HG02678 (cell line): ENCODE measurements at regions not wholly inside any gene's neighbourhood (a gene's known extent, or its start where the extent isn't known, plus 50 kb on each side); places are given as distances from the start of the nearest gene placed in this dataset.
"Not testable (repeated sequence)": the region's sequence is repeated elsewhere in the genome, so short reads cannot be mapped to it uniquely, and the experiment has no call there.

Experiments
- ATAC-seq: cut with Tn5 transposase; IDR thresholded peaks from one replicate; pipeline ENCODE4 v1.9.1; 2021; ENCODE audit warnings: mild to moderate bottlenecking, moderate library complexity; ENCODE audit not compliant: unreplicated experiment

DNA sequence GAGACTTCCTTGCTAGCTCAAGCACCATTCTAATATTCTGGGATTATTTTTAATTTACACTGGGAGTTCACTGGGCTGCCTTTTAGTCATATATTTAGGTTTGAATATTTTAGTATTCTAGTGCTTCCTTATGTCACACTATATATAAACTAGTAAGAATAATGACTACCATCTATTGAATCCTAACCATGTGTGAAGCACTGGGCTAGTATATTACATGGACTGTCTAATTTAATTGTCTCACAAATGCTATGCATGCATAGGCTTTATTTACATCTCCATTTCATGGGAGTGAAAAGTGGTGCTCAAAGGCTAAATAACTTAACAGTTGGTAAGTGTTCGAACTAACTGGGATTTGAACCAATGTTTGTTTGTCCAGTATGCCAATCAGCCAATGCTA is 272.4 kb downstream of the RND3 start:
- ATAC-seq = no peak

DNA sequence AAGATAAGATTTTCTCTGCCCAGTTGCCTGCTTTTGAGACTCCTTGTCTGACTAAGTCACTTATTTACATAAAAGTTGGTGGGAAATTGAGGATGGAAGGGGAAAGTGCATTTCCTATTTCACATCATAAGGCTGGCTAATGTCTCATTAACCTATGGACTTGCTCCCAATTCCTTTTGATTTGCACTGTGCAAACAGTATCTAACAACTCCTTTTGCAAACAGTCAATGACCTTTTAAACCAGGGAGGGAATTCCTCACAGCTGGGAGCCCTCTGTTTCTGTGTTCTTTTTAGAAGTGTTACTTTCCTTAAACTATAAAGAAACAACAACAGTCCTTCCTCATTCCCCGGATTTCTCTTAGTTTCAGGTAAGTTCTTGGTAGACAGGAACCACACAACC is 272.8 kb downstream of the RND3 start:
- no peak for ATAC-seq

DNA sequence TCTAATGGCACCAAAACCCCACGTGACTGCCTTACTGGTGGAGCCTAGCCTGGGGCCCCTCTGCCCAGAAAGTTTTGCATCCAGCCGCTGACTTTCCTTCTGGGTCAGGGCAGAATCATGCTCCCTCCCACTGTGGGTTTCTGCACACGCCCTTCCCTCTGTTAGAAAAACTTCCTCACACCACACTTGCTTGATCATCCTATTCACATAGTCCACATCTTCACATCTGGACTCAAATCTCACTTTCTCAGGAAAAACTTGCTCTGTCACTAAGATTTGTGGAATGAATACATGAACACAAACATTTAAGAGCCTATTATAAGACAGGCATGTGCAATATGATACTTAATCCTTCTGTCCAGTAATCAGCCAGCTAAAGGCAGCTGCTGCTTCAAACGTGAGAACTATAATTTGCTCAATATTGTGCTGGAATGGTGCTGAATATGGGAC is 274.7 kb downstream of the RND3 start:
- ATAC-seq = no peak

DNA sequence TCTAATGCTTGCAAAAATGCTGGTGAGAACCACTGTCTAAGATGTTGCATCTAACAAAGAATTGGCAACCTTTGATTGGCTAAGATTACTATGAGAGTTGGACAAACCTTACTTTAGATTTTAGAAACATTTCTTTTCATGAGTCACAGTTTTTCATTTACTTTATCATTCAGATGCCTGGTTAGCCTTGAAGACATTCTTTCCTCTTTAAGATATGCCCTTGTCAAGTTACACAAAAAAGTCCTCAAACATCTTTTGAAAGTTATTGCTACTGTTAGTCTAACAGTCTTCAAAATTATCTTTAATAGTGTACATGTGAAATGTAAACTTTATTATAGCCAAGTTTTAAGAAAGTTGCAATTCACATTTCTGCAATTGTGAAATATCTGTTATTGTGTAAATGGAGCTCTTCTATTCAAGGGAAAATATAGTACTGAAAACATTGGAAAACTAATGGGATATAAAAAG is 276.3 kb downstream of the RND3 start:
- no peak for ATAC-seq

DNA sequence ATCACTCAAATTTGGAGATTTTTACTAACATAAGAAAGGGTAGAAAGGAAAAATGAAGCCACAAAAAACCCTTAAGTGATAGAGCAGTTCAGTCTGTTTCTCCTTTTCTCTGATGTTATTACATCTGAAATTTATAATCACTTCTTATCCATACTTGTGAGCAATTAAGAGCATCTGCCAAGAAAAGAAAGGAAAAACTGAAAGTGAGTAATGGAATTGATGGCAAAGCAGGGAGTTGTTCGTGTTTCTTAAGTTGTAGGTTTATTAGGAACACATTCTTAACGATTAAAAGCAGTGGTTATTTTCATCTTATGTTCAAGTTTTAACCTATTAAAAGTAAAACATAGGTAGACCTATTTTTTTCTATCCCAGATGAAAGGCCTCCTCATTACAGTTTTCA is 277.7 kb downstream of the RND3 start:
- ATAC-seq = no peak

DNA sequence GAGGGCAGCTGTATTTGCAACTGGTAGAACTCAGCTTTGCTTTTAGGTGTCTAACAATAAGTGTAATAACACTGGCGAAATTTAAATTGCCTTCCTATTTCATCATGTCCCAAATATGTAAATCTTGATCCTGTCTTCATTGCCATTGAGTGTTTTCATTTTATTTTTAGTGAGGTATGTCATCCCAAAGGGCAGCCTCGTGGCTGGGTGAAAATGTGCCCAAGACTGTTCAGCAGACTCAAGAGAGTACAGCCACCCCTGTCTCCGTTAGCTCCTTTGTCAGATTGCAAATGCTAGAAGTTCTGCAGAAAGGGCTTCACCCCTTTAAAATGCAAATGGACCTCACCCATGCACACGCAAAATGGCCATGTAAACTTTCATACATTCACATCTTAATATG is 278.8 kb downstream of the RND3 start:
- ATAC-seq = no peak

DNA sequence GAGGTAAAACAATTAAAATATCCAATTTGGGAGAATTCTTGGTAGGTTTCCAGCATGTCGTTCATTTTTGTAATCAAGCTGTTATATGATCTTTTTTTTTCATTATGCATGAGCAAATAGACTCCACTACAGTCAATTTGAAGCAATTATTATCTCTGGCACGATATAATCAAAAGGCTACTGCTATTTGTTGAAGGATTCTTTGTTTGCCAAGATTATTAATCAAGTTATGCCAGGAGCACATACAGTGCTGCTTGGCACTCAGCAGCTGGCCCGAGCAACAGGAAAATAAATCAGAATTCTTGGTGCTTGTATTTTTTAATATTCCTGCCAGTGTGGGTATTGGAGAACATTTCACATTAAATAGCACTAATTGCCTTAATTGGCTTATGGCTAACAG is 279.5 kb downstream of the RND3 start:
- ATAC-seq = no peak

DNA sequence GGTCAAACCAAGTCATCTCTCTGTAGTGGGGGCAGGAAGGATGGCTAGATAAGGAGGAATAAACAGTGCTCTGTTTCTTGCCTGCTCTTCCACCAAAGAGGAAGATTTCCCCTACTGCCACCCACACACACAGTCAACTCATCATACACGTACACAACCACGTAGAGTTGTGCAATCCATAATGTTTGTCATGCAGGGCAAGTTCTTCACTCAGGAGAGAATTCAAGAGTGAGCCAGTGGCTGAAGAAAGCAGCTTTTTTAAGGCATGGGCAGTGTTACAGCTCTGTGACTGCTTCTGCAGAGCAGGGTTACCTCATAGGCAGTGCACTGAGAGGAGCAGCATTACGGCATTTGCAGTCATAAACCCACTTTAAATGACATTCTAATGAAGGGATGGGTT is 283.0 kb downstream of the RND3 start:
- no peak for ATAC-seq

DNA sequence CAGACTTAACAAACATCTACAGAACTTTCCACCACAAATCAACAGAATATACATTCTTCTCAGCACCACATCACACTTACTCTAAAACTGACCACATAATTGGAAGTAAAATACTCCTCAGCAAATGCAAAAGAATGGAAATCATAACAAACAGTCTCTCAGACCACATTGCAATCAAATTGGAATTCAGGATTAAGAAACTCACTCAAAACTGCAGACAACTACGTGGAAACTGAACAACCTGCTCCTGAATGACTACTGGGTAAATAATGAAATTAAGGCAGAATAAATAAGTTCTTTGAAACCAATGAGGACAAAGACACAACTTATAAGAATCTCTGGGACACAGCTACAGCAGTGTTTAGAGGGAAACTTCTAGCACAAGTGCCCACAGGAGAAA is 292.7 kb downstream of the RND3 start:
- not testable (repeated sequence) for ATAC-seq

DNA sequence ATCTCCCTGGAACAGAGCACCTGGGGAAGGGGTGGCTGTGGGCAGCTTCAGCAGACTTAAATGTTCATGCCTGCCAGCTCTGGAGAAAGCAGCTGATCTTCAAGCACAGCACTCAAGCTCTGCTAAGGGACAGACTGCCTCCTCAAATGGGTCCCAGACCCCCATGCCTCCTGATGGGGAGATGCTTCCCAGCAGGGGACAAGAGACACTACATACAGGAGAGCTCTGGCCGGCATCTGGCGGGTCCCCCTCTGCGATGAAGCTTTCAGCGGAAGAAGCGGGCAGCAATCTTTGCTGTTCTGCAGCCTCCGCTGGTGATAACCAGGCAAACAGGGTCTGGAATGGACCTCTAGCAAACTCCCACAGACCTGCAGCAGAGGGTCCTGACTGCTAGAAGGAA is 294.8 kb downstream of the RND3 start:
- no peak for ATAC-seq

DNA sequence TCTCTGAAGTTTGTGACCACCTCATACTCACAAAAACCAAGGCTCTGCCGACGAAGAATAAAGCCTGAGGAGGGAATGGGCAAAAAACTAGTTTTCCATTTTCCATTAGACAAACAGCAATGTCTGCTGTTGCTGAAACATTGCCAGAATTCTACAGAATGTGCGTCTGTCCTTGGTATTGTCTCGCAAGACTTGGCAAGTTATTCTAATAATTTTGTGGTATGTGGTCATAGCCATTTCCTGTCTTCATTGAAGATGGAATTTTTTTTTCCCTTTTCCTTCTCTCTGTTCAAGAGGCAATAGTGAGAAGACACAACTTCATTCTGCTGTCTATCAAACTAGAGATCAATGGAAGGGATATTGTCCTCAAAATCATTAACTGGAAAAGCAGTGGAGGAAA is 296.1 kb downstream of the RND3 start:
- no peak for ATAC-seq

DNA sequence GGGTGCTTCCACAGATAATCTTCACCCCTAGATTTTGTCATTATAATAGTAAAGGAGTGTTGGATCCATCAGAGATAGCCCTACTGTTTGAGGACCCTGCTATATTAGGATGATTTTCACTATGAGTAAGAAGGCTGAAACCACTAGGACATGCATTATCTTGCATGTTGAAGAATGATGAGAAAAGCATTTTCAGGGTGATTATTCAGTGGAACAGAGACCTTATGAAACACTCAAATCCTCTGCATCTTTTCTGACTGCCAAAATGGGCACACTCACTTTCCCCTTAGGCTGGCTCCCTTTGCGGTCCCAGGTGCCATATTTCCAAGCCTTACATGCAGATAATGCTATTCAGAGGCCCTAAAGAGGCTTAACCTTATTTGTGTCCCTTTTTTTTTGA is 296.9 kb downstream of the RND3 start:
- no peak for ATAC-seq

DNA sequence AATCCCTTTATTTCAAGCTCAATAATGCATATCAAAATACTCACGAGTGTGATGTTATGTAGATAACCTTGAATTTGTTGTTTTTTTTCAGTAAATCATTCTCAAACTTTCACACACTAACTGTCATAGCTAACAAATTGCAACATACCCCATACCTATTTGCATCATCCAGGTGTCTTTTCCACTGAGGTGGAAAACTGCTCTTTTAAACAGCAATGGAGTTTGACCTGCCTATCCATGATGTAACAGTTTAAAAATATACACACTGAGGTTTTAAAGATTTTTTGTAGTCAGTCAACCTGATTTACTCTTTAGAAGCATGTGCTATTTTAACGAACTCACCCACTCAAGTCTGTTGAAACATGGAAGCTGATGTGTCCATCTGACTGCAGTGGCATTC is 298.7 kb downstream of the RND3 start:
- no peak for ATAC-seq

DNA sequence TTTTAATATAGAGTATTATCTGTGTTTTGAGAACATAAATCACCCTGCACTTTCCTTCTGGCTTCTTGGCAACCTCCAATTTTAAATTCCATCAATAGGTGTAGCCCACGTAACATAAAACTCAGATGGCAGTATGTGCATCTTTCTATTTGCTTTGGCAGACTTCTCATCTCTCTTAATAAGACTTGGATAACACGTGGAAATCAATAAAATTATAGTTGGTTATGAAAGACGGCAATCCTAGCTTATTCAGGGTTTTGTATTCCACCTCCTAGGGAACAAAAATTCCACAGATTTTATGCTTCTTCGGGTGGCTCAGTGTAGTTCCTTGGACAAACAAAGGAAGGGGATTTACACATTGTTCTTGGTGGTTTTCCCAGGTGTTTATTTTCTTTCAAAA is 299.3 kb downstream of the RND3 start:
- no peak for ATAC-seq

DNA sequence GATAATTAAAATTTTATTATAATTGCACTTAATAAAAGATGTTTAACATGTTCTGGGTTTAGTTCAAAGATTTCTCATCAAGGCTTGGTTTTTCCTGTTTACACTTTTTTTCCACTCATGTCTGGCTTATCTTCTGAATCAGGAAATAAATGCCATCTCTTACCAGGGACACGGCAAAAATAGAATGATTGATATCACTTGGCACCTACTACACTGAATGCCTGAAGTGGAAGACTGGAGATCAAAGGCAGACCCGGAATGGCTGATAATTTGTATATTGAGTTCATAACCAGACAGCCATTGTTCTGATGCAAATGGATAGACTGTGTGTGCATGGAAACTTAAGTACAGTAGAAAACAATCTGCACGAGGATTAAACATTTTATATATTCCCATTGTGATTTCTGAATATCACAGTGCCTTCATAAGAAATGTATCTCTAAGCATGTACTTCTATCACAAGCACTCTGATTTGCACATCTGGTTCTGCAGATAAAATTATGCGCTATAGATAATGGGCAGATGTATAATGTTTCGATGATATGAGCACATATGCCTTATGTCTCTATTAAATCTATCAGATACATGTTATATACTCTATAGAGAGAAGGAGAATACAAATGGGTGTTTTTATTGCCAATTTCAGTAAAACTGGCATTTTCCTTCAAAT is 304.8 kb downstream of the RND3 start:
- ATAC-seq = no peak

DNA sequence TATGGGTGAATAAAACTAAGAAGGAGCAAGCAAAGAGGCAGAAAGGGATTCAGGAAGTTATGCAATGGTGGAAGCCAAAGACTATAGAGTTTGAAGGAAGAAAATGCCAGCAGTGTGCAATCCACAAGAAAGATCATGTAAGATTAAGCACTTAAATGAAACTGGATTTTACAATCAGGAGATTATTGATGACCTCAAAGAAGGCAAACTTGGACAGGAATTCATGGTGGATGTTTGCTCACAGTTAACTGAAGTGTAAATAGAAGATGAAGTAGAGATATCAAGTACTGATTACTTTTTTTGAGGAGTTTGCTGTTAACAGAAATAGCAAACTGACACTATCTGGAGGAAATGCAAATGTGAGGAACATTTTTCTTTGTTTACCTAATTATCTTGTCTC is 308.9 kb downstream of the RND3 start:
- ATAC-seq = no peak

DNA sequence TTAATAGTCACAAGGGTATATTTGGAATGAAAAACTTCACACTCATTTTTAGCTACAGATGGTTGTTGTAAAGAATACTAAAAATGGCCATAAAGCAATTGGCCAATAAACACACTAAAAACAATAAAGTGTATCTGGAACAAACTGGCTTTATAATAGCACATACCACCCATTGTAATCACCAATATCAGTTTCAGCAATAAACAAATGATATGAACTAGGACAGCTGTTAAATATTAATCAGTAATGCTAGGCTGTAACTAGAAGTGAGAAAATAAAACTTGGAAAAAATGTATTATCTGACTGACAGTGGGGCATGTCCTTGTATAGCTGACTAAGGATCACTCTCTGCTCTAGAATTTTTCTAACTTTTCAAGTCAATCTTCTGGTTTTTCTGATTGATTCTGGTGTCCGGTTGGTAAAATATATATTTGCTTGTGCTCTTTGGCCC is 312.5 kb downstream of the RND3 start:
- ATAC-seq = no peak

DNA sequence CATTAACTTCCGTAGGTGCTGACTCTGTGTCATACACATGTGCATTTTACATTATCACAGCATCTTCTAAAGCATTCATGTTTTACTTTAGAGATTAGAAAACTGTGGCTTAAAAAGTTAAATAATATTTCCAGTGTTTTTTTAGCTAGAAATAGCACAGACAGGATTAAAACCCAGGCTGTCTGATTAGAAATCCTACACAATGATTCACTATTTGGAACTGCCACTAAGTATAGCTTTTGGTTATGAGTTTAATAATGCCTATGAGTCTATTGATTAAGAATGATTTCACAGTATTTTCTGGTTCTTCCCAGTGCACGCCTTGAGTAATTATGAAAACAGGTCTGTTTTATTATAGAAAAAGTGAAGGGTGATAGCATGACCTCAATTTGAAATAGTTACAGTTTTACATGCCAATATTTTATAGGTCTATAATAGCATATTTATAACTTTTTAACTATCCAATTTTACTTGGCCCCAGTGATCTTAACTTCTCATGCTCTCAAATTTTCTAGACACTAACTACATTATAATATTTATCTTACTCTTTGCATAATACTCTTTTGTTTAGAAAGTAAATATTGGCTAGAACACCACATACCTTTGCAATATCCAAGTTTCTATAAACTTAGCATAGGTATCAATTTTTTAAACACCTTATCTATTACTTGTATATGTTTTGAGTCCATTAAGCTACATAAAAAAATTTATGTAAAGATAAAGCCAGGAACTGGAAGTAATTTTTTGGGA is 313.2 kb downstream of the RND3 start:
- no peak for ATAC-seq

DNA sequence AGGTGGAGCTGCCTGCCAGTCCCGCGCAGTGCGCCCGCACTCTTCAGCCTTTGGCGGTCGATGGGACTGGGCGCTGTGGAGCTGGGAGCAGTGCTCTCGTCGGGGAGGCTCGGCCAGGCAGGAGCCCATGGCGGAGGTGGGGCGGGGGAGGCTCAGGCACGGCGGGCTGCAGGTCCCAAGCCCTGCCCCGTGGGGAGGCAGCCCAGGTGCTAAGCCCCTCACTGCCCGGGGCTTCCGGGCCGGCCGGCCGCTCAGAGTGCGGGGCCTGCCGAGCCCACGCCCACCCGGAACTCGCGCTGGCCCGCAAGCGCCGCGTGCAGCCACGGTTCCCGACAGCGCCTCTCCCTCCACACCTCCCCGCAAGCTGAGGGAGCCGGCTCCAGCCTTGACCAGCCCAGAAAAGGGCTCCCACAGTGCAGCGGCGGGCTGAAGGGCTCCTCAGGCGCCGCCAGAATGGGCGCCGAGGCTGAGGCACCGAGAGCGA is 316.4 kb downstream of the RND3 start:
- ATAC-seq = no peak

DNA sequence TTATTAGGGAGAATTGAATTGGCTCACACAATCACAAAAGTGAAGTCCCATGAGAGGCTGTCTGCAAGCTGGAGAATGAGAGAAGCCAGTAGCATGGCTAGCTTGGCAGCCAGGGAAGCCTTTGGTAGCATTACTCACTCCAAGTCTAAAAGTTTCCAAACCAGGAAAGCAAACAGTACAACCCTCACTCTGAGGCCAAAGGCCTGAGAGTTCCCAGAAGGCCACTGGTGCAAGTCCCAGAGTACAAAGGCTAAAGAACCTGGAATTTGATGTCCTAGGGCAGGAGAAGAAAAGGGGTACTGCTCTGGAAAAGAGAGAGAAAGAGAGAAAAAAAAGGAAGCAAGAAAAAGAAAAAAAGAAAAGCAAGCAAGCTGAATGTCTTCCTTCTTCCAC is 318.2 kb downstream of the RND3 start:
- ATAC-seq = no peak

DNA sequence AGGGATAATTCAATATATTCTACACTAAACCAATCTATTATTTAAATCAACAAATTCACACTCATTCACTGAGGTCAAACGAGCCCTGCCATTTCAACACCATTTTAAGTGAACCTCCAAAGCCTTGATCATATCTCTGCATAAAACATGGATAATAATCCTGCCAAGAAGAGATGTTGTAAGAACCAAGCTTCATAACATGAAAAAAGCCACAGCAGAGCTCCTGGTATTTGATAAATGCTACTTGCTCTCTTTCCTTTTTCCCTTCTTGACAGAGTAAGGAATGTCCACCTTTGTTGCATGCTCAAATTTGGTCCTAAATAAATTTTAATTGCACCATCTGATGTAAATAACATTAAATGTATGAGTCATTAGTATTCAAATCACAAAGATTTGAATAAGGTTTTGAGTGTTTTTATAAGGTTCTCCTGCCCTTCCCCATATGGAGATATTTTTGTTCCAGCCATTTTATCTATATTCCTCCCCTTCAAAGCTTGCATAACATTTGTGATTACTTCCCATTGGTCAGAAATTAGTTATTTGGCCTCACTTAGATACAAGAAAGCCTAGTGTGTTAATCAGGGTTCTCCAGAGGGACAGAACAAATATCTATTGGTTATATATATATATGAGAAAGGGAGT is 318.8 kb downstream of the RND3 start:
- no peak for ATAC-seq

DNA sequence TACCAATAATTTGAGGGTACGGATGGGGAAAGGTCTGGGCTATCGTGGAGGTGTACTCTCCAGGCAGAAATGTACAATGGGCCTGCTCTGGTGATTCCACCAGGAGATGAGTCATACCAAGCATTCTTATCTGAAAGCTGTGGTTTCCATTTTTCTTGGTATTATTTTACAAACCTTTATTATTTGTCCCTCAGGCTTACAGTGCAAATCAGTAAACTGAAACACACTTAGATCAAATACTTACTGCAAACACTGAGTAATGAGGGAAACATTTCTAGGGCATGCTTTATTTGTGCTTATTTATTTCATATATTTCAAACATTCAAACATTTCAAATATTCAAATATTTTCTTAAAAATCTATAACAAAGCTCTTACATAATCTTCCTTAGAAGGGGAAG is 319.8 kb downstream of the RND3 start:
- peak; percentile 89 for ATAC-seq
